ENCODE measurements at regions not wholly inside any gene's neighbourhood (a gene's known extent, or its start where the extent isn't known, plus 50 kb on each side); places are given as distances from the start of the nearest gene placed in this dataset.

DNA sequence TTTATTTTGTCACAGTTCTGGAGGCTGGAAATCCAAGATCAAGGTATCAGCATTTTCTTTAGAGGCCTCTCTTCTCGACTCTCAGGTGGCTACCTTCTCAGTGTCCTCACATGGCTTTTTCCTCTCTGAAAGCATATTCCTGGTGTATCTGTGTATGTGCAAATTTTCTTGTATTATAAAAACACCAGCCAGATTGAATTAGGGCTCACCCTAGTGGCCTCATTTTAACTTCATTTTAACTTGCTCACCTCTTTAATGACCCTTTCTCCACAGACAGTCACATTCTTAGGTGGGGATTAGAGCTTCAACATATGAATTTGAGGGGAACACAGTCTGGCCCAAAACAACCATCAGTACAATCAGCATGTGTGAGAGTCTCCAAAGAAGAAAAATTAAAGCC, 542.4 kb upstream of the FAM241A start:
- no peak for DNase-seq
- no peak overlapping the region for H3K27ac ChIP-seq
- TF ChIP-seq EP300 (IDR thresholded peaks at IDR 0.05) (no peak), CTCF (IDR thresholded peaks at IDR 0.05) (no peak), POLR2A (IDR thresholded peaks at IDR 0.05) (no peak)
- no peak overlapping the region for H3K4me3 ChIP-seq
- intact Hi-C loops (cut with DNase I), result no loop called here
- no peaks in the 10 kb centered on the region for H3K4me1 ChIP-seq (ENCODE audit: insufficient read depth)
- H3K9me3 ChIP-seq, result no peaks in the 10 kb centered on the region
- WGBS, 3 donors, result 41 to 68% (median 48%) methylated on average over 1 of the region's 1 CpG
- H3K27me3 ChIP-seq, result no peaks in the 10 kb centered on the region
- no peaks in the 10 kb centered on the region for H3K36me3 ChIP-seq

DNA sequence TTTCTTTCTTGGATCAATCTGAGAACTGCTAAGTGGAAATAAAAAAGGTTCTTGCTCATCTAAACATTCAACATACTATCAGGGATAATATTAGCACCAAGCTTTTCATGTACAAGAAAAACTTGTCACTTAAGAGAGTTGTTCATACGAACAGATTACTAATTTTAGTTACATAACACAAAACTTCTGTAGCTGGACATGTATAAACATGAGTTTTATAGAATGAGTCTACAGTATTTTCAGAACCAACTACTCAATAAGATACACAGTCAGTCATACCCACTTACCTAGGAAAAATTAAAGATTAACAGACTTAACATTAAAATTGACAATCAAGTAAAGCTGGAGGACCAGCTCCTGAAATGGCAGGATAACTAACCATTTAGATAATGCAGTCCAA, 540.1 kb upstream of the FAM241A start:
- H3K4me3 ChIP-seq, result no peak overlapping the region
- H3K27me3 ChIP-seq, result no peaks in the 10 kb centered on the region
- H3K4me1 ChIP-seq (ENCODE audit: insufficient read depth), result no peaks in the 10 kb centered on the region
- intact Hi-C loops (cut with DNase I), result no loop called here
- H3K36me3 ChIP-seq, result no peaks in the 10 kb centered on the region
- no peak for DNase-seq
- no peak for TF ChIP-seq EP300 (IDR thresholded peaks at IDR 0.05)
- no peak overlapping the region for H3K27ac ChIP-seq
- 39 to 53% (median 46%) methylated on average over 1 of the region's 1 CpG for WGBS, 3 donors
- H3K9me3 ChIP-seq, result no peaks in the 10 kb centered on the region

DNA sequence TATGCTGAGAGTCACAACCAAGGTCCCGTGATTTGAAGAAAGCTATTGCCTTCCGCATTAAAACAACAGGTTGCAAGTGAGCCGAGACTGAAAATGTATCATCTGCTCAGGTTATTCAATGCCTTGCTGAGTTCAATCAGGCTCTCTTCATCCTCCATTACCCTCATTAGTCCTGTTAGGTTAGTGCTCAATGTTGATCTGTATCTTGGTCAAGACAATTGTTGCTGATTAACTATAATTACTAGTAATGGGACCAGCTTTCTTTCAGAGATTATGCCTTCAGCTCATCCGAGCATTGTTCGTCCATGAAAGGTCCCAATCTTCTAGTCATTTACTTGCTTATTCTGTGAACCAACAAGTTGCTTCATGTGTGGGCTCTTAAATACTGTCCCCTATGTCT, 534.6 kb upstream of the FAM241A start:
- no peak overlapping the region for H3K4me3 ChIP-seq
- intact Hi-C loops (cut with DNase I), result no loop called here
- WGBS, 3 donors, result 70 to 91% (median 86%) methylated on average over 5 of the region's 5 CpGs
- DNase-seq, result no peak
- H3K9me3 ChIP-seq, result no peaks in the 10 kb centered on the region
- H3K27me3 ChIP-seq, result no peaks in the 10 kb centered on the region
- H3K27ac ChIP-seq, result no peak overlapping the region
- H3K36me3 ChIP-seq, result no peaks in the 10 kb centered on the region
- no peaks in the 10 kb centered on the region for H3K4me1 ChIP-seq (ENCODE audit: insufficient read depth)
- TF ChIP-seq CTCF (IDR thresholded peaks at IDR 0.05), result no peak
- TF ChIP-seq EP300 (IDR thresholded peaks at IDR 0.05), result no peak
- TF ChIP-seq POLR2A (IDR thresholded peaks at IDR 0.05), result no peak

- H3K4me1 ChIP-seq (ENCODE audit: insufficient read depth), result no peaks in the 10 kb centered on the region
- 2 to 9% (median 5%) methylated on average over 6 of the region's 6 CpGs for WGBS, 3 donors
- no peaks in the 10 kb centered on the region for H3K36me3 ChIP-seq
- H3K27ac ChIP-seq, result no peak overlapping the region
- TF ChIP-seq POLR2A (IDR thresholded peaks at IDR 0.05), result no peak
- no peak for TF ChIP-seq EP300 (IDR thresholded peaks at IDR 0.05)
- no peak for TF ChIP-seq CTCF (IDR thresholded peaks at IDR 0.05)
- no peak overlapping the region for H3K4me3 ChIP-seq
- no peaks in the 10 kb centered on the region for H3K9me3 ChIP-seq
- no peaks in the 10 kb centered on the region for H3K27me3 ChIP-seq
- DNase-seq, result no peak
- intact Hi-C loops (cut with DNase I), result no loop called here
Observed at GRCh38 chr4:111618908-111619307, 526.3 kb upstream of the FAM241A start.

DNA sequence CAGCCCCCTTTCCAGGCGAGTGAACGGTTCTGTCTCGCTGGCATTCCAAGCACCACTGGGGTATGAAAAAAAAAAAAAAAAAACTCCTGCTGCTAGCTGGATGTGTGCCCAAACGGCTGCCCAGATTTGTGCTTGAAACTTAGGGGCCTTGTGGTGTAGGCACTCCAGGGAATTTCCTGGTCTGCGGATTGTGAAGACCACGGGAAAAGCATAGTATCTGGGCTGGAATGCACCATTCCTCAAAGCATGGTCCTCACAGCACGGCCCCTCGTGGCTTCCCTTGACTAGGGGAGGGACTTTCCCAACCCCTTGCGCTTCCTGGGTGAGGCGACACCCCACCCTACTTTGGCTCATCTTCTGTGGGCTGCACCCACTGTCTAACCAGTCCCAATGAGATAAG, 516.8 kb upstream of the FAM241A start:
- no peak overlapping the region for H3K27ac ChIP-seq
- no peak for DNase-seq
- 73 to 76% (median 75%) methylated on average over 10 of the region's 10 CpGs for WGBS, 3 donors
- H3K9me3 ChIP-seq, result no peaks in the 10 kb centered on the region
- H3K36me3 ChIP-seq, result no peaks in the 10 kb centered on the region
- H3K4me1 ChIP-seq (ENCODE audit: insufficient read depth), result no peaks in the 10 kb centered on the region
- TF ChIP-seq CTCF (IDR thresholded peaks at IDR 0.05) (no peak), EP300 (IDR thresholded peaks at IDR 0.05) (no peak), POLR2A (IDR thresholded peaks at IDR 0.05) (no peak)
- H3K27me3 ChIP-seq, result no peaks in the 10 kb centered on the region
- no peak overlapping the region for H3K4me3 ChIP-seq
- intact Hi-C loops (cut with DNase I), result no loop called here
